ENCODE measurements at regions not wholly inside any gene's neighbourhood (a gene's known extent, or its start where the extent isn't known, plus 50 kb on each side); places are given as distances from the start of the nearest gene placed in this dataset.

- no peak for TF ChIP-seq CTCF (IDR thresholded peaks at IDR 0.05; ENCODE audit: low read depth, low read length, missing control alignments)
- no peak for DNase-seq (ENCODE audit: low read depth)
- no peak overlapping the region for H3K4me3 ChIP-seq (ENCODE audit: low read depth, low read length)
Observed at GRCh38 chr4:4605849-4606248, 64.0 kb upstream of the STX18 start.

- DNase-seq (ENCODE audit: low read depth): no peak
- TF ChIP-seq CTCF (IDR thresholded peaks at IDR 0.05; ENCODE audit: low read depth, low read length, missing control alignments): no peak
- no peak overlapping the region for H3K4me3 ChIP-seq (ENCODE audit: low read depth, low read length)
Observed at GRCh38 chr4:4603592-4603991, 61.7 kb upstream of the STX18 start.

GRCh38 chr4:4603067-4603466 is 61.2 kb upstream of the STX18 start:
- no peak for TF ChIP-seq CTCF (IDR thresholded peaks at IDR 0.05; ENCODE audit: low read depth, low read length, missing control alignments)
- no peak for DNase-seq (ENCODE audit: low read depth)

GRCh38 chr4:4602468-4602867 is 60.6 kb upstream of the STX18 start:
- no peak overlapping the region for H3K4me3 ChIP-seq (ENCODE audit: low read depth, low read length)
- no peak for TF ChIP-seq CTCF (IDR thresholded peaks at IDR 0.05; ENCODE audit: low read depth, low read length, missing control alignments)
- DNase-seq (ENCODE audit: low read depth): no peak

More at GRCh38 chr4:4603067-4603466, 61.2 kb upstream of the STX18 start:
- no peak overlapping the region for H3K4me3 ChIP-seq (ENCODE audit: low read depth, low read length)

- H3K4me3 ChIP-seq (ENCODE audit: low read depth, low read length): no peak overlapping the region
- DNase-seq (ENCODE audit: low read depth): no peak
- TF ChIP-seq CTCF (IDR thresholded peaks at IDR 0.05; ENCODE audit: low read depth, low read length, missing control alignments): no peak
Observed at GRCh38 chr4:4601803-4602369, 60.0 kb upstream of the STX18 start.

- DNase-seq (ENCODE audit: low read depth): no peak
- no peak for TF ChIP-seq CTCF (IDR thresholded peaks at IDR 0.05; ENCODE audit: low read depth, low read length, missing control alignments)
- H3K4me3 ChIP-seq (ENCODE audit: low read depth, low read length): no peak overlapping the region
Observed at GRCh38 chr4:4599481-4600275, 57.8 kb upstream of the STX18 start.
